NB4 (cell line): ENCODE measurements at regions not wholly inside any gene's neighbourhood (a gene's known extent, or its start where the extent isn't known, plus 50 kb on each side); places are given as distances from the start of the nearest gene placed in this dataset.

Experiments used
- DNase-seq: peaks from one replicate; pipeline ENCODE4 v3.0.0; 2010; ENCODE audit warnings: low read depth
- H3K4me3 ChIP-seq: one replicate; pipeline ENCODE4 v1.5.1; 2011; ENCODE audit warnings: mild to moderate bottlenecking, low read depth, low read length, moderate library complexity
- CTCF ChIP-seq: IDR thresholded peaks from one replicate; pipeline ENCODE4 v1.5.1; 2012; ENCODE audit warnings: low read depth, low read length
- MAX ChIP-seq: IDR thresholded peaks from 2 replicates; pipeline ENCODE4 v1.6.1; 2011; ENCODE audit warnings: low read depth, low read length
- MYC ChIP-seq: IDR thresholded peaks from 2 replicates; pipeline ENCODE4 v1.6.1; 2011; ENCODE audit warnings: low read depth, low read length
- POLR2A ChIP-seq: IDR thresholded peaks from 2 replicates; pipeline ENCODE4 v1.6.1; 2011; ENCODE audit warnings: mild to moderate bottlenecking; ENCODE audit not compliant: insufficient read length; ENCODE audit errors: extremely low read depth

- no peak overlapping the region for H3K4me3 ChIP-seq
- DNase-seq = no peak
- TF ChIP-seq MYC = no peak
- TF ChIP-seq POLR2A = no peak
These were observed 352.5 kb upstream of the DCBLD2 start for GRCh38 chr3:99253963-99254355.

- DNase-seq = no peak
- TF ChIP-seq POLR2A (no peak), MYC (no peak), MAX (no peak), CTCF (no peak)
- H3K4me3 ChIP-seq = no peak overlapping the region
These were observed 349.4 kb upstream of the DCBLD2 start for GRCh38 chr3:99250821-99251355.

GRCh38 chr3:99250272-99250671 lies 348.8 kb upstream of the DCBLD2 start:
- no peak overlapping the region for H3K4me3 ChIP-seq
- DNase-seq = no peak
- TF ChIP-seq CTCF (no peak), MAX (no peak), POLR2A (no peak), MYC (no peak)

GRCh38 chr3:99249627-99250026 lies 348.1 kb upstream of the DCBLD2 start:
- H3K4me3 ChIP-seq = no peak overlapping the region
- no peak for TF ChIP-seq CTCF
- TF ChIP-seq MAX = no peak
- no peak for TF ChIP-seq MYC
- no peak for DNase-seq

- no peak overlapping the region for H3K4me3 ChIP-seq
- DNase-seq = no peak
- no peak for TF ChIP-seq MAX
- no peak for TF ChIP-seq POLR2A
- TF ChIP-seq MYC = no peak
- TF ChIP-seq CTCF = no peak
These were observed 347.4 kb upstream of the DCBLD2 start for GRCh38 chr3:99248913-99249312.

- H3K4me3 ChIP-seq = no peak overlapping the region
- TF ChIP-seq CTCF (no peak), MYC (no peak), MAX (no peak), POLR2A (no peak)
- DNase-seq = no peak
These were observed 346.6 kb upstream of the DCBLD2 start for GRCh38 chr3:99248130-99248529.
